NCI-H82 treated with DMSO at 0.1 percent for 48 hours (cell line): ENCODE measurements at regions not wholly inside any gene's neighbourhood (a gene's known extent, or its start where the extent isn't known, plus 50 kb on each side); places are given as distances from the start of the nearest gene placed in this dataset.

ENCODE experiments used
- DNase-seq: peaks from one replicate; lab custom pipeline; 2025; ENCODE audit not compliant: unreplicated experiment; lab: John Stamatoyannopoulos, UW

GRCh38 chr13:44318161-44318560, 55.5 kb upstream of the SERP2 start:
- DNase-seq = peak; percentile 32

GRCh38 chr13:44320611-44321010, 53.0 kb upstream of the SERP2 start:
- no peak for DNase-seq

GRCh38 chr13:44321961-44322360, 51.7 kb upstream of the SERP2 start:
- DNase-seq = no peak

GRCh38 chr13:44322928-44323327, 50.7 kb upstream of the SERP2 start:
- DNase-seq = no peak

- DNase-seq = no peak
Measured at GRCh38 chr13:44323754-44324153, 49.9 kb upstream of the SERP2 start.
